K562 (cell line): ENCODE measurements at regions not wholly inside any gene's neighbourhood (a gene's known extent, or its start where the extent isn't known, plus 50 kb on each side); places are given as distances from the start of the nearest gene placed in this dataset.

Experiments used
- HMG20A ChIP-seq: fragments of 450-650 bp; formaldehyde crosslinking; conservative IDR thresholded peaks from 2 replicates; pipeline ENCODE4 v1.4.0; 2020; ENCODE audit warnings: mild to moderate bottlenecking, mixed read lengths
- SETDB1 ChIP-seq: IDR thresholded peaks from one replicate; pipeline ENCODE4 v1.6.1; 2012; ENCODE audit warnings: low read length, control low read depth, inconsistent platforms
- ZNF324 ChIP-seq: fragments of 250-450 bp; sonication (Bioruptor Pico); IDR thresholded peaks from 2 replicates; pipeline ENCODE4 v1.4.0; 2020; ENCODE audit warnings: mild to moderate bottlenecking

DNA sequence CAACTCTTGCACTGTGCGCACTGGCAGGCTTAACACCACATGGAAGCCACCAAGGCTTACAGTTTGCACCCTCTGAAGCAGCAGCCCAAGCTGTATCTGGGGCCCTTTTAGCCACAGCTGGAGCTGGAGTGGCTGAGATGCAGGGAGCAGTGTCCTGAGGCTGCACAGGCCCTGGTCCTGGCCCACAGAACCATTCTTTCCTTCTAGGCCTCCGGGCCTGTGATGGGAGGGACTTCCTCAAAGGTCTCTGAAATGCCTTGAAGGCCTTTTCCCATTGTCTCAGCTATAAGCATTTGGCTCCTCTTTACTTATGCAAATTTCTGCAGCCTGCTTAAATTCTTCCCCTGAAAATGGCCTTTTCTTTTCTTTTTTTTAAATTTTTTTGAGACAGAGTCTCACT is 104.4 kb upstream of the CPLX2 start:
- no peak for TF ChIP-seq ZNF324 (CRISPR knock-in tag)
- TF ChIP-seq SETDB1, result no peak
- no peak for TF ChIP-seq HMG20A (CRISPR knock-in tag)
